Tibial nerve (tissue), 4 donors: ENCODE measurements at regions not wholly inside any gene's neighbourhood (a gene's known extent, or its start where the extent isn't known, plus 50 kb on each side); places are given as distances from the start of the nearest gene placed in this dataset.
A peak's percentile ranks its signal among the peaks of the same experiment; 100 is the strongest.

Experiments
- DNase-seq, 2 donors: peaks; one replicate each; pipeline ENCODE4 v3.0.0-alpha.2; 2019; ENCODE audit warnings: low spot score in 2 of 2
- H3K27ac ChIP-seq, 4 donors: fragments of 200-600 bp; sonication (generic) in 3 of 4; one replicate each; pipeline ENCODE4 v1.5.1; 2017 to 2019; ENCODE audit warnings: mild to moderate bottlenecking in 1 of 4
- H3K27me3 ChIP-seq, 2 donors: fragments of 200-600 bp; sonication (generic) in 1 of 2; one replicate each; pipeline versions ENCODE4 v1.5.1 to v1.6.0; 2017 to 2019
- H3K36me3 ChIP-seq, 3 donors: fragments of 200-600 bp; sonication (generic); one replicate each; pipeline ENCODE4 v1.5.1; 2018 to 2019
- H3K4me1 ChIP-seq, 4 donors: fragments of 200-600 bp; sonication (generic) in 3 of 4; one replicate each; pipeline ENCODE4 v1.5.1; 2017 to 2019
- H3K4me3 ChIP-seq, 4 donors: fragments of 200-600 bp; sonication (generic) in 3 of 4; one replicate each; pipeline ENCODE4 v1.5.1; 2017 to 2019; ENCODE audit warnings: mild to moderate bottlenecking in 1 of 4, moderate library complexity in 1 of 4
- H3K9me3 ChIP-seq, 4 donors: fragments of 200-600 bp; sonication (generic) in 3 of 4; one replicate each; pipeline ENCODE4 v1.5.1; 2017 to 2019
- CTCF ChIP-seq, 5 experiments: fragments of 200-600 bp in 3 of 5; fragments of 450-650 bp in 2 of 5; sonication (generic) in 3 of 5; IDR thresholded peaks; one replicate each; pipeline ENCODE4 v1.5.1; 2016 to 2019; ENCODE audit warnings: antibody characterized with exemption in 5 of 5, mild to moderate bottlenecking in 3 of 5, moderate library complexity in 2 of 5
- EP300 ChIP-seq, 2 donors: sonication (generic); formaldehyde crosslinking; IDR thresholded peaks; one replicate each; pipeline ENCODE4 v1.6.1; 2017; ENCODE audit warnings: antibody characterized with exemption in 2 of 2, mild to moderate bottlenecking in 1 of 2
- POLR2A ChIP-seq, 2 donors: fragments of 450-650 bp; IDR thresholded peaks; one replicate each; pipeline ENCODE4 v1.6.1; 2017; ENCODE audit warnings: antibody characterized with exemption in 2 of 2, mild to moderate bottlenecking in 2 of 2, moderate library complexity in 2 of 2
- WGBS, 2 donors: methylation state at CpG; one replicate each; pipeline ENCODE4 v1.1.5; 2018; 5-methylcytosine and 5-hydroxymethylcytosine counted together

GRCh38 chr10:30759423-30759822, 129.9 kb upstream of the LYZL2 start:
- Histone ChIP-seq H3K9me3 (peaks cover 0 to 5% (median 0%) of the 10 kb centered on the region in 4 donors), H3K4me3 (no peak overlapping the region), H3K27ac (no peak overlapping the region), H3K4me1 (peaks cover 0 to 20% (median 2%) of the 10 kb centered on the region in 4 donors), H3K27me3 (no peaks in the 10 kb centered on the region), H3K36me3 (no peaks in the 10 kb centered on the region)
- TF ChIP-seq POLR2A (IDR thresholded peaks at IDR 0.05): no peak
- no peak for TF ChIP-seq EP300 (IDR thresholded peaks at IDR 0.05)
- 64 to 69% methylated on average over 3 of the region's 3 CpGs for WGBS, 2 donors
- no peak for DNase-seq

GRCh38 chr10:30758338-30758737, 128.8 kb upstream of the LYZL2 start:
- no peak for DNase-seq
- Histone ChIP-seq H3K36me3 (no peaks in the 10 kb centered on the region), H3K9me3 (peaks cover 0 to 5% (median 0%) of the 10 kb centered on the region in 4 donors), H3K27ac (no peak overlapping the region), H3K27me3 (no peaks in the 10 kb centered on the region), H3K4me3 (no peak overlapping the region), H3K4me1 (peaks cover 0 to 27% (median 2%) of the 10 kb centered on the region in 4 donors)
- 50 to 61% methylated on average over 1 of the region's 1 CpG for WGBS, 2 donors
- TF ChIP-seq EP300 (IDR thresholded peaks at IDR 0.05) (no peak), CTCF (IDR thresholded peaks at IDR 0.05) (no peak), POLR2A (IDR thresholded peaks at IDR 0.05) (no peak)

DNA sequence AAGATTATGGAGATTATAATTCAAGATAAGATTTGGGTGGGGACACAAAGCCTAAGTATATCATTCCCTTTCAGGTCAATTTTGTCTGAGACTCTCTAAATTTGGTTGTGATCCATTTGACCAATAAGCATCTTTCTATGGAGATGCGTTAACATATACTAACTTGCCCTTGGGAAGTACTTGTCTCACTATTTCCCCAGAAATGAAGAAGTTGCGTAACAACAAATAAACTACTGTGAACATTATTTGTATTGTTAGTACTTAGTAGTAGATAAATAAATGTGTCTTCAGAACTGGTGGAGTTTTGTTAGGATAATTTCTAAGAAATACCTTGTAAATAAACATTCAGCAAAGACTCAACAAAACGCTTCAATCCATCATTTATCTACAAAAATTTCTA, 127.3 kb upstream of the LYZL2 start:
- Histone ChIP-seq H3K4me3 (no peak overlapping the region), H3K36me3 (no peaks in the 10 kb centered on the region), H3K27me3 (no peaks in the 10 kb centered on the region), H3K4me1 (peaks cover 0 to 34% (median 2%) of the 10 kb centered on the region in 4 donors), H3K9me3 (peaks cover 0 to 5% (median 0%) of the 10 kb centered on the region in 4 donors), H3K27ac (no peak overlapping the region)
- no peak for DNase-seq
- WGBS, 2 donors: 92 to 97% methylated on average over 3 of the region's 3 CpGs
- no peak for TF ChIP-seq EP300 (IDR thresholded peaks at IDR 0.05)
- TF ChIP-seq POLR2A (IDR thresholded peaks at IDR 0.05): no peak
- no peak for TF ChIP-seq CTCF (IDR thresholded peaks at IDR 0.05)

- Histone ChIP-seq H3K27ac (no peak overlapping the region), H3K9me3 (peaks cover 0 to 1% (median 0%) of the 10 kb centered on the region in 4 donors), H3K27me3 (no peaks in the 10 kb centered on the region), H3K4me1 (peaks cover 0 to 34% (median 2%) of the 10 kb centered on the region in 4 donors), H3K4me3 (no peak overlapping the region), H3K36me3 (no peaks in the 10 kb centered on the region)
- no peak for TF ChIP-seq CTCF (IDR thresholded peaks at IDR 0.05)
- TF ChIP-seq EP300 (IDR thresholded peaks at IDR 0.05): no peak
- no peak for TF ChIP-seq POLR2A (IDR thresholded peaks at IDR 0.05)
- 61 to 83% methylated on average over 2 of the region's 2 CpGs for WGBS, 2 donors
- DNase-seq: no peak
Observed at GRCh38 chr10:30756151-30756550, 126.6 kb upstream of the LYZL2 start.

DNA sequence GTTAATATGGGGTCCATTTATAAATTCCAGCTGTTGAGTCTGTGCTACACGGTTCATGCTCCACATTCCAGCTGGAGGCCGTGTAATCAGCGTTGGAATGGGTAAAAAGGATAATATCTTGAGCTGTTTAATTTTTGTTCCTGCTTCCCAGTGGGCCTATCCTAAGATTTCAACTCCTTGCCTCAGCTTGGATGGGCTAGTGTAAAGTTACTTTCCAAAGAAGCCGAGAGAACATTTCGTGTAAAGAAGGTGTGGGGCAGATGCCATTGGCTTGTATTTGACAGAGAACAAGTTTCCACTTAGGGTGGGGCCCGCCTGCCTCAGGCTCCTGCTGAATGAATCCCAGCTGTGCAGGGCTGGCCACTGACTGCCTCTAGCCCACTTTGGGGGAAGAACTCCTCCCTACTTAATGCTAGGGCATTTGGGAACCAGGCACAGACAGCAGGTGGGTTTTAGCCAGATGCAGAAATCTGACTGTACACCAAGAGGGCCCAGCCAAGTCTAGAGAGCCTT, 125.9 kb upstream of the LYZL2 start:
- no peak for DNase-seq
- no peak overlapping the region for H3K4me3 ChIP-seq
- no peaks in the 10 kb centered on the region for H3K36me3 ChIP-seq
- H3K27ac ChIP-seq: peak overlapping the region in 3 of 4 donors; percentile 19 to 69 (median 69)
- H3K27me3 ChIP-seq: no peaks in the 10 kb centered on the region
- WGBS, 2 donors: 50 to 55% methylated on average over 6 of the region's 6 CpGs
- TF ChIP-seq CTCF (IDR thresholded peaks at IDR 0.05) (no peak), POLR2A (IDR thresholded peaks at IDR 0.05) (no peak), EP300 (IDR thresholded peaks at IDR 0.05) (no peak)
- H3K9me3 ChIP-seq: no peaks in the 10 kb centered on the region
- peaks cover 0 to 34% (median 2%) of the 10 kb centered on the region in 4 donors for H3K4me1 ChIP-seq
